ENCODE measurements at regions not wholly inside any gene's neighbourhood (a gene's known extent, or its start where the extent isn't known, plus 50 kb on each side); places are given as distances from the start of the nearest gene placed in this dataset.

DNA sequence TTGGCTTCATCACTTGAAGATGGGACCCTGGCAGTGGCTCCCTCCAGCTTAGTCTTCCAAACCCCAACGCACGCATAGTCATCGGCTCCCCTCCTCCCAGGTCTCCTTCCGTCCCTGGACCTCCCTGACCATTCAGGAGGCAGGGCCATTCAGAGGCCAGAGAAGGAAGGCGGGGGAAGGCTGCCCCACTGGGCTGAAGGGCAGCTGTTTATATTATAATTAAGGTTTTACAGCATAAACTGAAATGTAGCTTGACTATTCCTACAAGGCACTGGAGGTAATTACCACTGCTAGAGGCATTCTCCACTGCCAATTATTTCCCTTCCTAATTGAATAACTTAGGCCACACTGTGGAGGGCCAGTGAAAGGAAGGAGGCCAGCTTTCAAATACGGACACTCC lies 170.6 kb upstream of the PROX1 start:
- H3K27ac Mint-ChIP-seq = no peak overlapping the region
- H3K9me3 Mint-ChIP-seq = no peaks in the 10 kb centered on the region
- H3K4me1 Mint-ChIP-seq (ENCODE audit: low read depth) = no peaks in the 10 kb centered on the region
- intact Hi-C loops (cut with micrococcal nuclease) = no loop called here
- H3K4me3 Mint-ChIP-seq = no peak overlapping the region
- DNase-seq = no peak
- ChIA-PET POLR2A (no interaction called here), CTCF (no interaction called here)
- H3K36me3 Mint-ChIP-seq = no peaks in the 10 kb centered on the region
- H3K27me3 Mint-ChIP-seq = no peaks in the 10 kb centered on the region

DNA sequence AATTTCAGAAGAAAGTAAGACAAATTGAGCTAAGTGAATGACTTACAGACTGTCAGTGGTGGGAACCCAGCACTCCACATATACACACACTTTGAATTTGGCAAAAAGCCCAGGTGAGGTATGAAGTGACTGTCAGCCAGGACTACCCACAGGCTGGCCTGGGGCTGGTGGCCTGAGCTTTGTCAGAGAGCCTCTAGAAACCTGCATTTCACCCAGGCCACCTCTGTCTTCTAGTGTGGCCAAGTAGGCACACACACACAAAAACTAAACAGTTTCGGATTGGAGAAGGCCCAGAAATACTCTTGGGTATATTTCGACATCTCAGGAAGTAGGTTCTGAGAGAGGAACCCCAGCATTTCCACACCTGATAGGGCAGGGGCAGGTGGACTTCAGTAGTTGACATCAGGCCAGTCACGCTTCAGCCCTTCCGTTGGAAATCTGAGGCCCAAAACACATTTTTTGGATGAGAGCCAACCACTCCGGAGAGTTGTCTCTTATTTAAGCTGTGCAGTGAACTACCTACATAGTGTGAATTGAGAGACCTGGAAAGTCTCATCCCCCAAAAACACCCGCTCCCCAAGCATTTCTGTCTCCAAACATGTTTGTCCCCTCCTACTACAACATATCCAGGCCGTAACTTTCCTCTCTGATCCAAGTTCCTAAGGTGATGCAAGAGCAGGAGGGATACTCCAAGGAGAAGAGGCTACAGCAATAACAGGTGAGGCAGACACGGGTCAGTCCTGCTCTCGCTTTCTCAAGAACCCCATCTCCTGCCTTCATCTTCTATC lies 167.2 kb upstream of the PROX1 start:
- Mint-ChIP-seq H3K36me3 (no peaks in the 10 kb centered on the region), H3K4me1 (ENCODE audit: low read depth) (no peaks in the 10 kb centered on the region), H3K9me3 (no peaks in the 10 kb centered on the region), H3K27me3 (no peaks in the 10 kb centered on the region), H3K27ac (no peak overlapping the region), H3K4me3 (no peak overlapping the region)
- intact Hi-C loops (cut with micrococcal nuclease) = no loop called here
- no peak for DNase-seq
- CTCF ChIA-PET = no interaction called here
- POLR2A ChIA-PET = no interaction called here

DNA sequence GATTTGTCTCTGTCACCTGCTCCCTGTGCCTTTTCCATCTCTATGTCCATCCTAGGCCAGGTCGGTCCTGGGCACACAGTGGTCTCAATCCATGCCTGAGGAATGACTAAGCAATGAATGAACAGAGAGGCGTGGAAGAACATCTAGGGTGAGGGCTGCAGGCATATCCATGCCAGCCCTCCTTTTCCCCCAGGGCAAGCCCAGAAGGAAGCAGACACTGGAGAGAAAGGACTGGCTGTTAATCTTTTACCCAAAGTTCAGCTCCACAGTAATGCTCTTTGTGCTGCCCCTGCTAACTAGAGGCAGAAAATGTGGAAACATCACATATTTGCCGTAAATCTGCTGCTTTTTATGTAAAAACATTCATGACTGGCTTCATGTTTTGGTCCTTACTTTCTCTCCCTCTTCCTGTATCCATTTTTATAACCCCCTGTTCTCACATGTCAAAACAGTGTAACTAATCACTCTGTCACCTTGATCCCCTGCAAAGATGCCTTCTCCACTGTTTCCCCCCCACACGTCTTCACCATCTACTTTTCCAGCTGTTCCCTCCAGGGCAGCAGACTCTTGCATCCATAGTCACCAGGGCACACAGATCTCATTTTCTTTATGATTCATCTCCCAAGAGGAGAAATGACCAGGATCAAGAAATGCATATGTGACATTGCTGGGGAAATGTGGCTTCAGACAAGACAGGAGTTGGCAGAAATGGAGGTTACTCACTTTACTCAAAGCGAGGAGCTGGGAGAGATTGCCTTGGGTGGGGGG lies 166.4 kb upstream of the PROX1 start:
- DNase-seq = no peak
- H3K4me3 Mint-ChIP-seq = no peak overlapping the region
- ChIA-PET POLR2A (no interaction called here), CTCF (no interaction called here)
- no peaks in the 10 kb centered on the region for H3K4me1 Mint-ChIP-seq (ENCODE audit: low read depth)
- no peak overlapping the region for H3K27ac Mint-ChIP-seq
- H3K27me3 Mint-ChIP-seq = no peaks in the 10 kb centered on the region
- no peaks in the 10 kb centered on the region for H3K9me3 Mint-ChIP-seq
- intact Hi-C loops (cut with micrococcal nuclease) = no loop called here
- H3K36me3 Mint-ChIP-seq = no peaks in the 10 kb centered on the region

DNA sequence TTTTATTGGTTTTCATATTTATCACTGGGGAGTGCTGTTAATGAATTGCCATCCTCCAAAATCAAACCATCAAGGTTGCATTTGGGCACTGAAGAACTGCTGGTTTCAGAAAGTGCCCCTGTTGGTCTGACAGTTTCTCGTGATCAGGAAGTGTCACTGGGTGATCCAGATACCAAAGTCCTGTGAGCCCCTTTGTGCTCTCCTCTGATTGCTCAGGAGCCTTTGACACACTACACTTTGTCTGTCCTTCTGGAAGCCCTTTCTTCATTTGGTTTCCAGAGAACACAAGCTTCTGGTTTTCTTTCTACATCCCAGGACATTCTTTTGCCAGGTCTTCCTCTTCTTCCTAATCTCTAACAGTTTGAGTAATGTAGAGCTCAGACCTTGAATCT lies 165.8 kb upstream of the PROX1 start:
- H3K4me3 Mint-ChIP-seq = no peak overlapping the region
- H3K27ac Mint-ChIP-seq = no peak overlapping the region
- no peaks in the 10 kb centered on the region for H3K27me3 Mint-ChIP-seq
- no peaks in the 10 kb centered on the region for H3K4me1 Mint-ChIP-seq (ENCODE audit: low read depth)
- H3K36me3 Mint-ChIP-seq = no peaks in the 10 kb centered on the region
- ChIA-PET POLR2A (no interaction called here), CTCF (no interaction called here)
- DNase-seq = no peak
- intact Hi-C loops (cut with micrococcal nuclease) = no loop called here
- no peaks in the 10 kb centered on the region for H3K9me3 Mint-ChIP-seq

DNA sequence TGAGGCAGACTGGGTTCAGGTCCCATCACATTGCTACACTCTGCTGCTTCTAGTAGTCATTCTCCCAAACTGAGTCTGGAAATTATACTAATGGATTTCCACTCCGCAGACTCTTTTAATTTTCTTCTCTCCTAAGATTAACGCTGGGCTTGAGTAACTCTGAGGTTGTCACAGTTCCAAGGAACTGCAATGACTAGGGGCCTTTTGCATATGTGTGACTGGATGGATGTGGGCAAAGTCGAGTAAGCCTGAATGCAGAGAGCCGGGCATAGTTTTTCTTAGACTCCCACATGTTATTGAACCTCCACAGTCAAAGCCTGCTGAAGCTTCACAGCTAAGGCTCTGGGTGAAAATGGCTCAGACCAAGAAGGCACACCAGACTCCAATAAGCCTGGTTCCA lies 160.9 kb upstream of the PROX1 start:
- H3K27ac Mint-ChIP-seq = no peak overlapping the region
- H3K4me3 Mint-ChIP-seq = no peak overlapping the region
- H3K9me3 Mint-ChIP-seq = peaks cover 4% of the 10 kb centered on the region
- ChIA-PET POLR2A (no interaction called here), CTCF (no interaction called here)
- no peak for DNase-seq
- intact Hi-C loops (cut with micrococcal nuclease) = no loop called here
- H3K4me1 Mint-ChIP-seq (ENCODE audit: low read depth) = no peaks in the 10 kb centered on the region
- H3K27me3 Mint-ChIP-seq = no peaks in the 10 kb centered on the region
- no peaks in the 10 kb centered on the region for H3K36me3 Mint-ChIP-seq

DNA sequence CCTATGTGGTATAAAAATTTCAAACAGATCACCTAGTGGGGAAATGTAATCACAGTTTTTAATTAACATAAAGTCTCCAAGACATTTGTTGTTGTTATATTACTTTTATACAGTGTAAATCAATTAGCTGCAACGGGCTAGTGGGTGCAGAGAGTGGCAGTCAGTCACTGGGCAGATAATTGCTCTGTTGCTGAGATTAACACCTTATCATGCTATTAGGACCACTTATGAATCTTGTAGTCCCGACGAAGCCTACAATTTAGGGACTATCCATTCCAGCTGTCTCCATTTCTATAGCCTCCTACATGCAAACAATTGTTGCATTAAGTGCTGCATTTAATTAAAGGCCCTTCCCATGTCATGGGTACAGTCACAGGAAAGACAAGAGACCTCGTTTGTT lies 158.9 kb upstream of the PROX1 start:
- Mint-ChIP-seq H3K4me1 (ENCODE audit: low read depth) (no peaks in the 10 kb centered on the region), H3K9me3 (peaks cover 6% of the 10 kb centered on the region), H3K27me3 (peaks cover 1% of the 10 kb centered on the region), H3K27ac (no peak overlapping the region), H3K36me3 (no peaks in the 10 kb centered on the region), H3K4me3 (no peak overlapping the region)
- no peak for DNase-seq
- ChIA-PET POLR2A (no interaction called here), CTCF (no interaction called here)
- intact Hi-C loops (cut with micrococcal nuclease) = no loop called here

DNA sequence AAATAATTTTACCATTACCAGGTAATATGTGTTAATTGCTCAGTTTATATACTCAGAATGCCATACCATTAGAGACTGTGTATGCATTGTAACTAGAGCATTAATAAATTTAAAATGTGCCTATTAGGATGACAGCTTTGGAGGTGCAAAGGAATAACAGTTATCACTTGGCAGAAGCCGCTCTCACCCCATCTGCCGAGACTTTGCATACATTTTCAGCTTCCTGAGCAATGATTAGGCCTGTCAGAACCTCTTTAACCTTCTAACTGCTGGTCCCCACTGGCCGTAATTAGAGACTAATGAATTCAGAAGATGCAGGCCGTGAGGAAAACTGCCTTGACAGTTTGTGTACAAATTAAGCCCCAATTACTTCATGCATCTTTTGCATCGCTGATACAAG lies 158.0 kb upstream of the PROX1 start:
- H3K27me3 Mint-ChIP-seq = peaks cover 1% of the 10 kb centered on the region

DNA sequence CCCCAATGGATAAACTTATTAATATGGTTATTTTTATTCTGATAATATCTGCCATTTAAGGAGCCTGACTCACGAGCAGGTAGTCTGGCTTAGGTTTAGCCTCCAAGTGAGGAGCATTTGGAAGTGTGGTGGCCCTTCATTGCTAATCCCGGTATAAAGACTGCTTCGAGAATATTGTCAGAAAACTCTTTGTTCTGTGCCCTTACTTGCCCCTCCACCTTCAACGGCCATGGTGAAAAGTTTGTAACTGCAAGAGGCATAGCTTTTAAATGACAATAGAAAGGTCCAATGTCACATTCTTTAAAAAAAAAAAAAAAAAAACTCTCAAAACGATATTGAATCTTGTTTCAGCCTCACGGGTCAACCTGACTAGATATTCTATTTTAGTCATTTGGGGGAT lies 157.4 kb upstream of the PROX1 start:
- Mint-ChIP-seq H3K4me3 (no peak overlapping the region), H3K9me3 (peaks cover 6% of the 10 kb centered on the region), H3K27me3 (peaks cover 1% of the 10 kb centered on the region), H3K4me1 (ENCODE audit: low read depth) (no peaks in the 10 kb centered on the region), H3K36me3 (no peaks in the 10 kb centered on the region), H3K27ac (no peak overlapping the region)
- intact Hi-C loops (cut with micrococcal nuclease) = no loop called here
- ChIA-PET CTCF (no interaction called here), POLR2A (no interaction called here)
- DNase-seq = no peak

More for the DNA sequence above, 158.0 kb upstream of the PROX1 start:
- Mint-ChIP-seq H3K9me3 (peaks cover 6% of the 10 kb centered on the region), H3K36me3 (no peaks in the 10 kb centered on the region), H3K4me1 (ENCODE audit: low read depth) (no peaks in the 10 kb centered on the region), H3K27ac (no peak overlapping the region), H3K4me3 (no peak overlapping the region)
- DNase-seq = no peak
- POLR2A ChIA-PET = no interaction called here
- intact Hi-C loops (cut with micrococcal nuclease) = no loop called here
- CTCF ChIA-PET = no interaction called here

DNA sequence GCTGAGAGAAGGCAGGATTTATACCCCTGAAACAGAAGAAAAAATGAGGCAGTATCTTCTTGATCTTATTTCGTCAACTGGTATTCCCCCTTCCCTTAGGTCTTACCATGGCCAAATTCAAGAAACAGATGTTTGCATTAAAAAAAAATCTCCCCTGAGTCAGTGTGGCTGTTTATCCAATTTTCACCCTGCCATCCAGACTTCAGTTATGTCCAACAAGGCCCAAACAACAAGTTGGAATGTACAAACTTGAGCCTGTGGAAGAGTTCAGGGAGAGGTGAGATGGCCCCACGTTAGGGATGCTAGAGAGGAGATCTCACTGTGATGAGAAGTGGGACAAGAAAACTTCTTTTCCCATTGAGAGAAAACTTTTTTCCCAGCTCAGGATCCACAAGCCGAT lies 147.2 kb upstream of the PROX1 start:
- peaks cover 4% of the 10 kb centered on the region for H3K27me3 Mint-ChIP-seq
- H3K27ac Mint-ChIP-seq = no peak overlapping the region
- DNase-seq = no peak
- H3K36me3 Mint-ChIP-seq = no peaks in the 10 kb centered on the region
- CTCF ChIA-PET = no interaction called here
- intact Hi-C loops (cut with micrococcal nuclease) = no loop called here
- H3K4me3 Mint-ChIP-seq = no peak overlapping the region
- H3K9me3 Mint-ChIP-seq = no peaks in the 10 kb centered on the region
- POLR2A ChIA-PET = no interaction called here
- no peaks in the 10 kb centered on the region for H3K4me1 Mint-ChIP-seq (ENCODE audit: low read depth)

DNA sequence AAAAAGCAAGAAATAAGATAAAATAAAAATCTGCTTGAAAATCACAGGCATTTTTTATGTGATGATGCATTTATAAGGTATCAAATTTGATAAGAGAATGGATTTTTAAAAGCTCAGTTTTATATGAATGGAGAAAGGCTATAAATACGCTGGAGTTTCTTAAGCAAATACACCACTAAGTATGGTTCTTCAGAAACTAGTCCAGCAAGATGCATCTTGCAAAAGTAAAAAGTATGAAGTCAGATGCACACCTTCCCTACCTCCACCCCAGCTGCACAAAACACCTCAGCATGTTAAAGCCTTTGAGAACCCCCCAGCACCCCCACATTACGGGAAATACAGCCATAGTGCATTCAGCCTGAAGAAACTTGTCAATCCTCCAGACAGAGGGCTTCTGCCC lies 143.1 kb upstream of the PROX1 start:
- intact Hi-C loops (cut with micrococcal nuclease) = no loop called here
- POLR2A ChIA-PET = no interaction called here
- peaks cover 4% of the 10 kb centered on the region for H3K27me3 Mint-ChIP-seq

DNA sequence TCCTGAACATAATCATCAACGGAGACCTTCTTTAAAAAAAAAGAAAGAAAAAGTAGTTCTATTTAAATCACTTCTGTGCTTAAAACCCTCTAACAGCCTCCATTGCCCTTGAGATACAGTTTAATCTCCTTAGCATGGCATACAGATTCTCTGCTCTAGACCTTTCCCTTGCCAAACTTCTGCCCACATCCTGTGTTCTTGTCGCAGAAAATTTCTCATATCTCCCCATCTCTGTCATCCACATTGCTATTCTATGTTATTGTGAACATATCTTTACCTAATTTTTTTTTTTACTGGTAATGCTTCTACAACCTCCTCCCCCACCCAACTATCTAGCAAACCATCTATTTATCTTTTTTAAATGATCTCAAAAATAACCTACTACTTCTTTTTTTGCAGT lies 135.7 kb upstream of the PROX1 start:
- CTCF ChIA-PET = no interaction called here
- DNase-seq = no peak
- intact Hi-C loops (cut with micrococcal nuclease) = loop anchor here (10.0 kb wide), 1 partner anchor 87 kb away; no protein-coding TSS in a partner anchor
- no peak overlapping the region for H3K27ac Mint-ChIP-seq
- no peaks in the 10 kb centered on the region for H3K36me3 Mint-ChIP-seq
- POLR2A ChIA-PET = no interaction called here
- no peaks in the 10 kb centered on the region for H3K9me3 Mint-ChIP-seq
- H3K27me3 Mint-ChIP-seq = peaks cover 1% of the 10 kb centered on the region
- peaks cover 10% of the 10 kb centered on the region for H3K4me1 Mint-ChIP-seq (ENCODE audit: low read depth)
- no peak overlapping the region for H3K4me3 Mint-ChIP-seq

More for the DNA sequence above, 143.1 kb upstream of the PROX1 start:
- DNase-seq = no peak
- Mint-ChIP-seq H3K9me3 (no peaks in the 10 kb centered on the region), H3K36me3 (no peaks in the 10 kb centered on the region), H3K27ac (no peak overlapping the region), H3K4me3 (no peak overlapping the region), H3K4me1 (ENCODE audit: low read depth) (peaks cover 5% of the 10 kb centered on the region)
- CTCF ChIA-PET = no interaction called here

DNA sequence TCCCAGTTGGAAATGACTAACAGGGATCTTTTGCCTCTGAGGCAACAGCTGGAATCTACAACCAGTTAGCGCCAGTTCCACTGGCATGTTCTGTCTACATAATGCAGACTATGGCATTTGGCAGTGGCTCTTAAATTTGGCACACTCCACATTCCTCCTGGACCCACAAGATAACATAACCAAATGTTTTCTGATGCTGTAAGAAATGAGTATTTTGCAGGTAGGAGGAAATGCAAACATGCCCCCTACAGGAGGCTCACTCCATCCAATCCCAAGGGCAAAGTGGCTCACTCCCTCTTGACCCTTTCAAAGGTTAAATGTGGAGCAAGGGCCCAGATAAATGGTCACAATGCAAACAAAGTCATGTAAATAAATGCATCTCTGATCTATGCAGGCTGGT lies 129.2 kb upstream of the PROX1 start:
- H3K4me3 Mint-ChIP-seq = no peak overlapping the region
- H3K9me3 Mint-ChIP-seq = no peaks in the 10 kb centered on the region
- intact Hi-C loops (cut with micrococcal nuclease) = loop anchor here (10.0 kb wide), 1 partner anchor 94 kb away; no protein-coding TSS in a partner anchor
- peaks cover 4% of the 10 kb centered on the region for H3K4me1 Mint-ChIP-seq (ENCODE audit: low read depth)
- CTCF ChIA-PET = no interaction called here
- POLR2A ChIA-PET = no interaction called here
- no peak overlapping the region for H3K27ac Mint-ChIP-seq
- DNase-seq = no peak
- H3K36me3 Mint-ChIP-seq = no peaks in the 10 kb centered on the region
- peaks cover 1% of the 10 kb centered on the region for H3K27me3 Mint-ChIP-seq

DNA sequence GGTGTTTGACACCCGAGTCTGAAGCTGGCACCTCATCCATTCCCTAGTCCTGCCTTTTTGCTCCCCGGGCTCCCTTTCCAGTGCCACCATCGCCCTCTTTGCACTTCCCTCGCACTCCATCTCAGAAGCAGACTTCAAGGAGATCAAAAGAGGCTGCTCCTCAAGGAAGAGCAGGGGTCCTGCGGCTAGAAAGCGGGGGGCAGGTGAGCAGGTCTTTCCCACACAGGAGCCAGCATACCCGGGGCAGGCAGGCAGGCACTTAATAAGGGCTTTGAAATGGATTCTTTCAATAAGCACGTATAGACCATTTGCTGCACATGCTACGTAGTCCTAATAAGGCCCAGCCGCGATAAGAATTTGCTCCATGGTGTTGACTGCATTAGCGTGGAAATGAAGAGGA lies 125.9 kb upstream of the PROX1 start:
- H3K27ac Mint-ChIP-seq = no peak overlapping the region
- ChIA-PET POLR2A (no interaction called here), CTCF (interaction anchor here (1.0 kb wide), 1 partner anchor 470 kb away, joined by 3 read pairs; no protein-coding TSS in a partner anchor)
- no peak for DNase-seq
- H3K4me1 Mint-ChIP-seq (ENCODE audit: low read depth) = no peaks in the 10 kb centered on the region
- intact Hi-C loops (cut with micrococcal nuclease) = no loop called here
- no peak overlapping the region for H3K4me3 Mint-ChIP-seq
- no peaks in the 10 kb centered on the region for H3K27me3 Mint-ChIP-seq
- H3K9me3 Mint-ChIP-seq = no peaks in the 10 kb centered on the region
- H3K36me3 Mint-ChIP-seq = no peaks in the 10 kb centered on the region
